B cell (primary cell): ENCODE measurements at regions not wholly inside any gene's neighbourhood (a gene's known extent, or its start where the extent isn't known, plus 50 kb on each side); places are given as distances from the start of the nearest gene placed in this dataset.

Source experiments
- ATAC-seq: fragments of 200-7000 bp; cut with Tn5 transposase; one replicate; pipeline ENCODE4 v1.10.0; 2021; ENCODE audit warnings: low read depth, mild to moderate bottlenecking, moderate number of reproducible peaks, moderate library complexity
- CTCF ChIA-PET: fragments of 350-600 bp; sonication (Branson Sonifier 250); formaldehyde crosslinking; loops from one replicate; lab custom pipeline; 2021; ENCODE audit warnings: antibody characterized with exemption, inconsistent platforms; lab: Charles Lee
- POLR2A ChIA-PET: fragments of 350-600 bp; sonication (Branson Sonifier 250); formaldehyde crosslinking; loops from one replicate; lab custom pipeline; 2021; ENCODE audit warnings: antibody characterized with exemption; lab: Charles Lee
- DNase-seq: peaks from one replicate; pipeline ENCODE4 v3.0.0; 2013
- H2AFZ ChIP-seq: 2 replicates; pipeline ENCODE4 v1.6.1; 2012; ENCODE audit warnings: mild to moderate bottlenecking, low read depth, low read length; ENCODE audit not compliant: insufficient read depth, poor library complexity, severe bottlenecking
- H3K27ac ChIP-seq, 2 donors: 1 replicate in 1 of 2; 2 replicates in 1 of 2; pipeline ENCODE4 v1.5.1; 2012 to 2013; ENCODE audit warnings: low read length in 2 of 2, mild to moderate bottlenecking in 2 of 2, moderate library complexity in 1 of 2
- H3K27me3 ChIP-seq, 4 experiments: fragments of 200-600 bp in 1 of 4; sonication (generic) in 1 of 4; replicated peaks in 1 of 4; 1 replicate in 2 of 4; 2 replicates in 2 of 4; pipeline versions ENCODE4 v1.6.1 to v1.7.0; 2013 to 2016; ENCODE audit warnings: low read length in 3 of 4, mild to moderate bottlenecking in 2 of 4, mixed read lengths in 1 of 4, moderate library complexity in 1 of 4; ENCODE audit not compliant: insufficient read depth in 4 of 4, control insufficient read depth in 3 of 4; ENCODE audit errors: control extremely low read depth in 1 of 4
- H3K36me3 ChIP-seq, 2 experiments: replicated peaks in 1 of 2; 1 replicate in 1 of 2; 2 replicates in 1 of 2; pipeline versions ENCODE4 v1.6.1 to v1.7.1; 2013; ENCODE audit warnings: low read length in 1 of 2; ENCODE audit not compliant: insufficient read depth in 2 of 2, control insufficient read depth in 1 of 2; ENCODE audit errors: control extremely low read depth in 1 of 2, extremely low read depth in 1 of 2
- H3K4me1 ChIP-seq, 2 donors: fragments of 200-600 bp in 1 of 2; sonication (generic) in 1 of 2; 1 replicate in 1 of 2; 2 replicates in 1 of 2; pipeline versions ENCODE4 v1.5.1 to v1.6.1; 2013 to 2017; ENCODE audit warnings: low read length in 2 of 2; ENCODE audit not compliant: control insufficient read depth in 2 of 2, insufficient read depth in 2 of 2
- H3K4me2 ChIP-seq: replicated peaks from 2 replicates; pipeline ENCODE3; 2012; ENCODE audit warnings: mild to moderate bottlenecking, low read depth, low read length; ENCODE audit not compliant: poor library complexity, severe bottlenecking
- H3K4me3 ChIP-seq, 5 experiments: fragments of 200-600 bp in 1 of 5; sonication (generic) in 1 of 5; 1 replicate in 3 of 5; 2 replicates in 2 of 5; pipeline versions ENCODE4 v1.5.1 to v1.7.0; 2011 to 2016; ENCODE audit warnings: low read length in 4 of 5, mild to moderate bottlenecking in 4 of 5, low read depth in 2 of 5, control low read depth in 1 of 5, moderate library complexity in 1 of 5; ENCODE audit not compliant: insufficient read depth in 1 of 5; ENCODE audit errors: control extremely low read depth in 1 of 5, extremely low read depth in 1 of 5
- H3K79me2 ChIP-seq: fragments of 200-600 bp; sonication (generic); one replicate; pipeline ENCODE4 v1.6.0; 2016; ENCODE audit warnings: low read length; ENCODE audit not compliant: control insufficient read depth, insufficient read depth
- H3K9ac ChIP-seq: fragments of 200-600 bp; sonication (generic); 2 replicates; pipeline ENCODE4 v1.6.1; 2017; ENCODE audit warnings: mild to moderate bottlenecking, low read length, moderate library complexity
- H3K9me3 ChIP-seq, 3 donors: one replicate each; pipeline versions ENCODE4 v1.6.1 to v1.7.1; 2013; ENCODE audit warnings: low read length in 2 of 3; ENCODE audit not compliant: control insufficient read depth in 2 of 3, insufficient read depth in 1 of 3; ENCODE audit errors: control extremely low read depth in 1 of 3
- H4K20me1 ChIP-seq: 2 replicates; pipeline ENCODE4 v1.6.0; 2012; ENCODE audit warnings: mild to moderate bottlenecking, low read length; ENCODE audit not compliant: insufficient read depth, control insufficient read depth, poor library complexity, severe bottlenecking
- H3K27ac Mint-ChIP-seq: one replicate; pipeline ENCODE4 v1.8.0; 2021; ENCODE audit warnings: mixed read lengths
- H3K27me3 Mint-ChIP-seq: one replicate; pipeline ENCODE4 v1.8.0; 2021; ENCODE audit warnings: mixed read lengths
- H3K4me1 Mint-ChIP-seq: one replicate; pipeline ENCODE4 v1.8.0; 2021; ENCODE audit warnings: mixed read lengths
- H3K4me3 Mint-ChIP-seq: one replicate; pipeline ENCODE4 v1.8.0; 2021; ENCODE audit warnings: mixed read lengths
- H3K9me3 Mint-ChIP-seq: one replicate; pipeline ENCODE4 v1.8.0; 2022; ENCODE audit warnings: mixed read lengths; ENCODE audit not compliant: insufficient read depth
- EZH2 ChIP-seq: IDR thresholded peaks from 2 replicates; pipeline ENCODE4 v1.6.1; 2012; ENCODE audit warnings: borderline replicate concordance, low read depth, mild to moderate bottlenecking, moderate library complexity, low read length; ENCODE audit not compliant: insufficient read depth, poor library complexity, severe bottlenecking
- WGBS: methylation state at CpG from one replicate; pipeline ENCODE4 v1.1.5; 2013; ENCODE audit warnings: missing lambda C conversion rate; ENCODE audit not compliant: insufficient coverage; 5-methylcytosine and 5-hydroxymethylcytosine counted together
- intact Hi-C: fragments of 100-400 bp; cut with micrococcal nuclease; formaldehyde crosslinking; loops from one replicate; pipeline ENCODE4 v1.10.0; 2022
- TF ChIP-seq, protein P1 (sequence below): fragments of 200-600 bp; IDR thresholded peaks from one replicate; pipeline ENCODE4 v1.8.0; 2022; ENCODE audit warnings: antibody characterized with exemption, mild to moderate bottlenecking

DNA sequence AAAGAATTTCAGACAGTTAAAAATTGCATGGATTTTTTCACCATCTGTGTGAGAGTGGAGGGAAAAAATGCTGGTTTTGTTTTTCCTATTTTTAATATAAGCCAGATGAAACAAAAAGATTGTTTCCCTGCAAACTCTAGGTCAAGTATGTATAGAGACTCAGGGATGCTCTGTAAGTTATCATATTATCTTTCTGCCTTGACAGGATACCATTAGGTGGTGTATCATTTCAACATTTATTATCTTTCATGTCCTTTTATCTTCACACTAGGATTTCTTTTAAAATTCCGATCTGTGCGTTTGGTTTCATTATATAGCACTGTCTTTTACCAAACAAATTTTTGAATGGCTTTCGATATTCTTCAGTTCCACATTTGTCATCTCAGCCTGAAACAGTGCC, 225.3 kb downstream of the EN1 start:
- CTCF ChIA-PET, result no interaction called here
- no peaks in the 10 kb centered on the region for H3K9me3 Mint-ChIP-seq

DNA sequence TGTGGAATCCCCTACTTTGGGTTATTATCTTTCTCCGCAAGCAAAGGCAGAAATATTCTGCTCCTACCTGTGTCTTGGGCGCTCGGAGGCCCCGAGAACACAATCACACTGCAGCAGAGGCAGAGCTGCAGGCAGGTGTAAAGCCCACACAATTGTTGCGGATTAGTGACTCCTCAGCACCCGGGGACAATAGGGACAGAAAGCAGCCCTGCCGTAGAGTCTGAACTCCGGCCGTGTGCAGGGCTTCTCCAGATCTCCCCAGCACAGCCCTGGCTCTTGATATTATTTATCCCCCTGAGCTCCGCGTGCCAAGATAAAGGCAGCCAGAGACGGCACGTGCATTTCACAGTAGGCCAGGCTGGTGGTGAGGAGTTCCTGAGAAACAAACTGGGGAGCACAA, 229.2 kb downstream of the EN1 start:
- Mint-ChIP-seq H3K9me3 (no peaks in the 10 kb centered on the region), H3K27ac (no peak overlapping the region), H3K27me3 (peaks cover 13% of the 10 kb centered on the region), H3K4me3 (no peak overlapping the region), H3K4me1 (no peaks in the 10 kb centered on the region)
- ChIA-PET POLR2A (no interaction called here), CTCF (no interaction called here)
- DNase-seq (no peak), ATAC-seq (no peak)
- Histone ChIP-seq H3K27me3 (no peaks in the 10 kb centered on the region), H3K27ac (no peak overlapping the region), H2AFZ (no peak overlapping the region), H3K36me3 (no peaks in the 10 kb centered on the region), H3K9me3 (no peaks in the 10 kb centered on the region), H3K4me3 (no peak overlapping the region), H3K79me2 (no peaks in the 10 kb centered on the region), H3K4me1 (no peaks in the 10 kb centered on the region), H3K4me2 (no peak overlapping the region), H3K9ac (no peak overlapping the region), H4K20me1 (no peaks in the 10 kb centered on the region)
- TF ChIP-seq, protein P1, sequence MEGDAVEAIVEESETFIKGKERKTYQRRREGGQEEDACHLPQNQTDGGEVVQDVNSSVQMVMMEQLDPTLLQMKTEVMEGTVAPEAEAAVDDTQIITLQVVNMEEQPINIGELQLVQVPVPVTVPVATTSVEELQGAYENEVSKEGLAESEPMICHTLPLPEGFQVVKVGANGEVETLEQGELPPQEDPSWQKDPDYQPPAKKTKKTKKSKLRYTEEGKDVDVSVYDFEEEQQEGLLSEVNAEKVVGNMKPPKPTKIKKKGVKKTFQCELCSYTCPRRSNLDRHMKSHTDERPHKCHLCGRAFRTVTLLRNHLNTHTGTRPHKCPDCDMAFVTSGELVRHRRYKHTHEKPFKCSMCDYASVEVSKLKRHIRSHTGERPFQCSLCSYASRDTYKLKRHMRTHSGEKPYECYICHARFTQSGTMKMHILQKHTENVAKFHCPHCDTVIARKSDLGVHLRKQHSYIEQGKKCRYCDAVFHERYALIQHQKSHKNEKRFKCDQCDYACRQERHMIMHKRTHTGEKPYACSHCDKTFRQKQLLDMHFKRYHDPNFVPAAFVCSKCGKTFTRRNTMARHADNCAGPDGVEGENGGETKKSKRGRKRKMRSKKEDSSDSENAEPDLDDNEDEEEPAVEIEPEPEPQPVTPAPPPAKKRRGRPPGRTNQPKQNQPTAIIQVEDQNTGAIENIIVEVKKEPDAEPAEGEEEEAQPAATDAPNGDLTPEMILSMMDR, result no peak
- no peak for TF ChIP-seq EZH2
- intact Hi-C loops, result no loop called here
- WGBS, result 88% methylated on average over 10 of the region's 13 CpGs

More for the DNA sequence above, 225.3 kb downstream of the EN1 start:
- H3K9me3 ChIP-seq, result no peaks in the 10 kb centered on the region
- POLR2A ChIA-PET, result no interaction called here
- no peaks in the 10 kb centered on the region for H3K79me2 ChIP-seq
- no peaks in the 10 kb centered on the region for H4K20me1 ChIP-seq
- 100% methylated on average over 2 of the region's 3 CpGs for WGBS
- H2AFZ ChIP-seq, result no peak overlapping the region
- no peak overlapping the region for H3K9ac ChIP-seq
- no peaks in the 10 kb centered on the region for H3K4me1 Mint-ChIP-seq
- H3K4me3 ChIP-seq, result no peak overlapping the region
- peaks cover 3% of the 10 kb centered on the region for H3K27me3 Mint-ChIP-seq
- DNase-seq (no peak), ATAC-seq (no peak)
- no peak overlapping the region for H3K4me2 ChIP-seq
- no peaks in the 10 kb centered on the region for H3K4me1 ChIP-seq
- H3K27me3 ChIP-seq, result no peaks in the 10 kb centered on the region
- no peak overlapping the region for H3K27ac ChIP-seq
- no peak overlapping the region for H3K4me3 Mint-ChIP-seq
- no peaks in the 10 kb centered on the region for H3K36me3 ChIP-seq
- H3K27ac Mint-ChIP-seq, result no peak overlapping the region
- intact Hi-C loops, result no loop called here
- TF ChIP-seq EZH2, result no peak
- TF ChIP-seq, protein P1, result no peak
